OCI-LY1 (cell line): ENCODE measurements at regions not wholly inside any gene's neighbourhood (a gene's known extent, or its start where the extent isn't known, plus 50 kb on each side); places are given as distances from the start of the nearest gene placed in this dataset.

Experiments used
- CTCF ChIP-seq: fragments of 200-600 bp; sonication (generic), shearing (Covaris generic); IDR thresholded peaks from 2 replicates; pipeline ENCODE4 v1.5.1; 2017; ENCODE audit warnings: mild to moderate bottlenecking, antibody characterized with exemption, low read length, moderate library complexity, mixed read lengths
- EZH2 ChIP-seq: fragments of 200-600 bp; sonication (generic), shearing (Covaris generic); IDR thresholded peaks from 2 replicates; pipeline ENCODE4 v1.8.0; 2017; ENCODE audit warnings: borderline replicate concordance, mixed run types, mild to moderate bottlenecking, antibody characterized with exemption, low read length, moderate library complexity, mixed read lengths

- TF ChIP-seq CTCF (no peak), EZH2 (no peak)
Observed at GRCh38 chr3:6640907-6641306, 220.0 kb upstream of the GRM7 start.
